ENCODE measurements at regions not wholly inside any gene's neighbourhood (a gene's known extent, or its start where the extent isn't known, plus 50 kb on each side); places are given as distances from the start of the nearest gene placed in this dataset.

DNA sequence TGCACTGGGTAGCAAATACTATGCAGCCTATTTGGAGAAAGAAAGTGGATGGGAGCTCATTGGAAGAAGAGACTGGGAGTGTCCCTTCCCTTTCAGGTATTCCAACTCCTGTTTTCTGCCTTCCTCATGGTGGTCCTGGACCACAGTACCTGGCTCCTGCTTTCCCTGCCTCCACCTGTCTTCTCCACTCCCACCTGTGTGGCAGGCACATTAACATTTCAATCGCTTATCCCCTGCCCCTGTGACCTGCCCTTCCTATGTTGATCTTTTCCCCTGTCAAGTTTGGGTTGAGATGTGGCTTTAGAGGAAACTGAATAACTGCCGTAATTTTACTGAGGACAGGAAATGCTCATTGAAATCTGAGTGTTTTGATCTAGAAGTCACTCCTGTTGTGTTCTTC, 415.8 kb upstream of the PODXL start:
- H3K27ac ChIP-seq (ENCODE audit: low read depth in 2 of 2, low read length in 1 of 2): no peak overlapping the region
- H3K9me3 ChIP-seq: no peaks in the 10 kb centered on the region
- no peaks in the 10 kb centered on the region for H3F3A ChIP-seq (replicated peaks; ENCODE audit: insufficient read depth)
- H3K4me2 ChIP-seq: no peak overlapping the region
- no peaks in the 10 kb centered on the region for H3K27me3 ChIP-seq (ENCODE audit: insufficient read depth)
- H3K4me1 ChIP-seq (ENCODE audit: control insufficient read depth in 1 of 2, insufficient read depth in 2 of 2, low read depth in 1 of 2, low read length in 1 of 2): no peaks in the 10 kb centered on the region
- no peaks in the 10 kb centered on the region for H4K20me1 ChIP-seq (ENCODE audit: insufficient read depth)
- no peak for DNase-seq
- WGBS (ENCODE audit: low lambda C conversion rate): 90% methylated on average over 2 of the region's 2 CpGs
- H3K36me3 ChIP-seq (replicated peaks in 1 of 2; ENCODE audit: control insufficient read depth in 1 of 2, insufficient read depth in 2 of 2, low read length in 1 of 2): peaks cover 0 to 19% of the 10 kb centered on the region in 2 experiments
- no peak overlapping the region for H3K9ac ChIP-seq
- TF ChIP-seq RCOR1 (IDR thresholded peaks at IDR 0.05; ENCODE audit: low read length) (no peak), RFX5 (IDR thresholded peaks at IDR 0.05; ENCODE audit: low read length) (no peak), RXRA (IDR thresholded peaks at IDR 0.05; ENCODE audit: borderline replicate concordance, low read depth) (no peak), TEAD4 (IDR thresholded peaks at IDR 0.05; ENCODE audit: borderline replicate concordance, insufficient read depth) (no peak), EP300 (IDR thresholded peaks at IDR 0.05; ENCODE audit: borderline replicate concordance in 1 of 2, low read depth in 1 of 2, low read length in 1 of 2) (no peak), SIN3A (IDR thresholded peaks at IDR 0.05; ENCODE audit: borderline replicate concordance, low read depth, low read length) (no peak), YY1 (IDR thresholded peaks at IDR 0.05; ENCODE audit: low read depth) (no peak), TCF12 (IDR thresholded peaks at IDR 0.05) (no peak), NRF1 (IDR thresholded peaks at IDR 0.05; ENCODE audit: low read depth, low read length) (no peak), FOXM1 (IDR thresholded peaks at IDR 0.05; ENCODE audit: low read depth) (no peak), SMC3 (IDR thresholded peaks at IDR 0.05; ENCODE audit: low read depth, low read length) (no peak)
- TF ChIP-seq, protein P1, sequence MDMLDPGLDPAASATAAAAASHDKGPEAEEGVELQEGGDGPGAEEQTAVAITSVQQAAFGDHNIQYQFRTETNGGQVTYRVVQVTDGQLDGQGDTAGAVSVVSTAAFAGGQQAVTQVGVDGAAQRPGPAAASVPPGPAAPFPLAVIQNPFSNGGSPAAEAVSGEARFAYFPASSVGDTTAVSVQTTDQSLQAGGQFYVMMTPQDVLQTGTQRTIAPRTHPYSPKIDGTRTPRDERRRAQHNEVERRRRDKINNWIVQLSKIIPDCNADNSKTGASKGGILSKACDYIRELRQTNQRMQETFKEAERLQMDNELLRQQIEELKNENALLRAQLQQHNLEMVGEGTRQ (IDR thresholded peaks at IDR 0.05; ENCODE audit: borderline replicate concordance, low read depth, low read length): no peak
- TF ChIP-seq, protein P2, sequence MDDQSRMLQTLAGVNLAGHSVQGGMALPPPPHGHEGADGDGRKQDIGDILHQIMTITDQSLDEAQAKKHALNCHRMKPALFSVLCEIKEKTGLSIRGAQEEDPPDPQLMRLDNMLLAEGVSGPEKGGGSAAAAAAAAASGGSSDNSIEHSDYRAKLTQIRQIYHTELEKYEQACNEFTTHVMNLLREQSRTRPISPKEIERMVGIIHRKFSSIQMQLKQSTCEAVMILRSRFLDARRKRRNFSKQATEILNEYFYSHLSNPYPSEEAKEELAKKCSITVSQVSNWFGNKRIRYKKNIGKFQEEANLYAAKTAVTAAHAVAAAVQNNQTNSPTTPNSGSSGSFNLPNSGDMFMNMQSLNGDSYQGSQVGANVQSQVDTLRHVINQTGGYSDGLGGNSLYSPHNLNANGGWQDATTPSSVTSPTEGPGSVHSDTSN (IDR thresholded peaks at IDR 0.05): no peak
- TF ChIP-seq, protein P3, sequence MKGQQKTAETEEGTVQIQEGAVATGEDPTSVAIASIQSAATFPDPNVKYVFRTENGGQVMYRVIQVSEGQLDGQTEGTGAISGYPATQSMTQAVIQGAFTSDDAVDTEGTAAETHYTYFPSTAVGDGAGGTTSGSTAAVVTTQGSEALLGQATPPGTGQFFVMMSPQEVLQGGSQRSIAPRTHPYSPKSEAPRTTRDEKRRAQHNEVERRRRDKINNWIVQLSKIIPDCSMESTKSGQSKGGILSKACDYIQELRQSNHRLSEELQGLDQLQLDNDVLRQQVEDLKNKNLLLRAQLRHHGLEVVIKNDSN (IDR thresholded peaks at IDR 0.05; ENCODE audit: borderline replicate concordance, low read depth): no peak
- ChIA-PET POLR2A (no interaction called here), CTCF (interaction anchor here (1.4 kb wide), 1 partner anchor 27 kb away, joined by 8 read pairs; no protein-coding TSS in a partner anchor)
- H3K79me2 ChIP-seq (ENCODE audit: insufficient read depth): no peaks in the 10 kb centered on the region
- H3K9me2 ChIP-seq: no peaks in the 10 kb centered on the region
- no peak overlapping the region for H3K4me3 ChIP-seq (ENCODE audit: low read depth in 2 of 2, low read length in 1 of 2)
- no peak overlapping the region for H2AFZ ChIP-seq (ENCODE audit: low read depth)

DNA sequence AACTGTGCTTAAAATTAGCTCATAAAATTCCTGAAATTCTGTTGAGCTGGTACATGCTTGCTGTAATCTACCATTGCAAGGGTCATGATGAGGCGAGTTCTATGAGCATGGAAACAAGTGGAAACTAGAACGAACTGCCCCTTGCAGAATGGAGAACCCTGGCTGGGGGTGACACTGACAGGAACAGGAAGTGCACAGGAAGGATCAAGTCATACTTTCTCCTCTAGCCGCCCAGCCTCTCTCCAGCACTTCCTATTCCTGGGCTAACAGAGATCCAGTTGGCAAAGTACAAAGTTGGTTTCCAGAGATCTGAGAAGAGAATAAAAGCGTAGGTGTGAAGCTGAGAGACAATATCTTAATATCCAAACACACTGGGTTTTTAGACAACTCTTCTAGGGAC, 414.2 kb upstream of the PODXL start:
- 72% methylated on average over 4 of the region's 4 CpGs for WGBS (ENCODE audit: low lambda C conversion rate)
- Histone ChIP-seq H3K4me3 (ENCODE audit: low read depth in 2 of 2, low read length in 1 of 2) (no peak overlapping the region), H2AFZ (ENCODE audit: low read depth) (no peak overlapping the region), H3K27ac (ENCODE audit: low read depth in 2 of 2, low read length in 1 of 2) (no peak overlapping the region), H3F3A (replicated peaks; ENCODE audit: insufficient read depth) (no peaks in the 10 kb centered on the region), H4K20me1 (ENCODE audit: insufficient read depth) (no peaks in the 10 kb centered on the region), H3K9me2 (no peaks in the 10 kb centered on the region), H3K4me1 (ENCODE audit: control insufficient read depth in 1 of 2, insufficient read depth in 2 of 2, low read depth in 1 of 2, low read length in 1 of 2) (no peaks in the 10 kb centered on the region), H3K9ac (no peak overlapping the region), H3K9me3 (no peaks in the 10 kb centered on the region), H3K79me2 (ENCODE audit: insufficient read depth) (no peaks in the 10 kb centered on the region), H3K36me3 (replicated peaks in 1 of 2; ENCODE audit: control insufficient read depth in 1 of 2, insufficient read depth in 2 of 2, low read length in 1 of 2) (peaks cover 0 to 29% of the 10 kb centered on the region in 2 experiments), H3K4me2 (no peak overlapping the region), H3K27me3 (ENCODE audit: insufficient read depth) (no peaks in the 10 kb centered on the region)
- POLR2A ChIA-PET: no interaction called here
- no peak for DNase-seq
- CTCF ChIA-PET: interaction anchor here (1.0 kb wide), 1 partner anchor 15 kb away, joined by 3 read pairs; no protein-coding TSS in a partner anchor
- no peak for TF ChIP-seq GATA2 (CRISPR knock-in tag; IDR thresholded peaks at IDR 0.05)
- no peak for TF ChIP-seq TEAD4 (IDR thresholded peaks at IDR 0.05; ENCODE audit: borderline replicate concordance, insufficient read depth)
- no peak for TF ChIP-seq MXI1 (IDR thresholded peaks at IDR 0.05; ENCODE audit: low read depth, low read length)
- TF ChIP-seq YY1 (IDR thresholded peaks at IDR 0.05; ENCODE audit: low read depth): no peak
- TF ChIP-seq, protein P4, sequence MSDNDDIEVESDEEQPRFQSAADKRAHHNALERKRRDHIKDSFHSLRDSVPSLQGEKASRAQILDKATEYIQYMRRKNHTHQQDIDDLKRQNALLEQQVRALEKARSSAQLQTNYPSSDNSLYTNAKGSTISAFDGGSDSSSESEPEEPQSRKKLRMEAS (IDR thresholded peaks at IDR 0.05; ENCODE audit: low read depth): no peak
- TF ChIP-seq, protein P2 (IDR thresholded peaks at IDR 0.05): no peak
- TF ChIP-seq, protein P5, sequence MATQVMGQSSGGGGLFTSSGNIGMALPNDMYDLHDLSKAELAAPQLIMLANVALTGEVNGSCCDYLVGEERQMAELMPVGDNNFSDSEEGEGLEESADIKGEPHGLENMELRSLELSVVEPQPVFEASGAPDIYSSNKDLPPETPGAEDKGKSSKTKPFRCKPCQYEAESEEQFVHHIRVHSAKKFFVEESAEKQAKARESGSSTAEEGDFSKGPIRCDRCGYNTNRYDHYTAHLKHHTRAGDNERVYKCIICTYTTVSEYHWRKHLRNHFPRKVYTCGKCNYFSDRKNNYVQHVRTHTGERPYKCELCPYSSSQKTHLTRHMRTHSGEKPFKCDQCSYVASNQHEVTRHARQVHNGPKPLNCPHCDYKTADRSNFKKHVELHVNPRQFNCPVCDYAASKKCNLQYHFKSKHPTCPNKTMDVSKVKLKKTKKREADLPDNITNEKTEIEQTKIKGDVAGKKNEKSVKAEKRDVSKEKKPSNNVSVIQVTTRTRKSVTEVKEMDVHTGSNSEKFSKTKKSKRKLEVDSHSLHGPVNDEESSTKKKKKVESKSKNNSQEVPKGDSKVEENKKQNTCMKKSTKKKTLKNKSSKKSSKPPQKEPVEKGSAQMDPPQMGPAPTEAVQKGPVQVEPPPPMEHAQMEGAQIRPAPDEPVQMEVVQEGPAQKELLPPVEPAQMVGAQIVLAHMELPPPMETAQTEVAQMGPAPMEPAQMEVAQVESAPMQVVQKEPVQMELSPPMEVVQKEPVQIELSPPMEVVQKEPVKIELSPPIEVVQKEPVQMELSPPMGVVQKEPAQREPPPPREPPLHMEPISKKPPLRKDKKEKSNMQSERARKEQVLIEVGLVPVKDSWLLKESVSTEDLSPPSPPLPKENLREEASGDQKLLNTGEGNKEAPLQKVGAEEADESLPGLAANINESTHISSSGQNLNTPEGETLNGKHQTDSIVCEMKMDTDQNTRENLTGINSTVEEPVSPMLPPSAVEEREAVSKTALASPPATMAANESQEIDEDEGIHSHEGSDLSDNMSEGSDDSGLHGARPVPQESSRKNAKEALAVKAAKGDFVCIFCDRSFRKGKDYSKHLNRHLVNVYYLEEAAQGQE (IDR thresholded peaks at IDR 0.05; ENCODE audit: low read depth, low read length): no peak
- no peak for TF ChIP-seq RCOR1 (IDR thresholded peaks at IDR 0.05; ENCODE audit: low read length)
- TF ChIP-seq POLR2AphosphoS5 (IDR thresholded peaks at IDR 0.05; ENCODE audit: low read depth, low read length): no peak
- TF ChIP-seq MEF2A (IDR thresholded peaks at IDR 0.05; ENCODE audit: borderline replicate concordance, low read depth): no peak
- TF ChIP-seq FOSL2 (IDR thresholded peaks at IDR 0.05; ENCODE audit: borderline replicate concordance, low read depth): no peak
- no peak for TF ChIP-seq RFX5 (IDR thresholded peaks at IDR 0.05; ENCODE audit: low read length)

Measured in SK-N-SH (cell line).